GM21526 (cell line): ENCODE measurements at regions not wholly inside any gene's neighbourhood (a gene's known extent, or its start where the extent isn't known, plus 50 kb on each side); places are given as distances from the start of the nearest gene placed in this dataset.
"Not testable (repeated sequence)": the region's sequence is repeated elsewhere in the genome, so short reads cannot be mapped to it uniquely, and the experiment has no call there.

Source experiments
- ATAC-seq: cut with Tn5 transposase; IDR thresholded peaks from one replicate; pipeline ENCODE4 v1.9.1; 2021; ENCODE audit warnings: moderate library complexity; ENCODE audit not compliant: unreplicated experiment, low FRiP score

GRCh38 chr12:68422956-68423574 lies 90.9 kb upstream of the MDM1 start:
- no peak for ATAC-seq

DNA sequence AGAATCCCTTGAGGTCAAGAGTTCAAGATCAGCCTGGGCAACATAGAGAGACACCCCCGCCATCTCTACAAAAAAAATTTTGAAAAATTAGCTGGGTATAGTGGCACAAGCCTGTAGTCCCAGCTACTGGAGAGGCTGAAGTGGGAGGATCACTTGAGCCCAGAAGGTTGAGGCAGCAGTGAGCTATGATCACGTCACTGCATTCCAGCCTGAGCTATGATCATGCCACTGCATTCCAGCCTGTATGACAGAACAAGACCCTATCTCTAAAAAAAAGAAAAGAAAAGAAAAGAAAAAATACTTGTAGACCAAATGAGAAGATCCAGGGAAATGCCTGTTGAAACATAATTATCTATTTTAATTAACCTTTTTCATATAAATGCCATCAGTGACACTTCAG lies 93.8 kb upstream of the MDM1 start:
- ATAC-seq: no peak

- ATAC-seq: no peak
Observed at GRCh38 chr12:68428211-68428610, 96.0 kb upstream of the MDM1 start.

- no peak for ATAC-seq
Observed at GRCh38 chr12:68428724-68429501, 96.8 kb upstream of the MDM1 start.

DNA sequence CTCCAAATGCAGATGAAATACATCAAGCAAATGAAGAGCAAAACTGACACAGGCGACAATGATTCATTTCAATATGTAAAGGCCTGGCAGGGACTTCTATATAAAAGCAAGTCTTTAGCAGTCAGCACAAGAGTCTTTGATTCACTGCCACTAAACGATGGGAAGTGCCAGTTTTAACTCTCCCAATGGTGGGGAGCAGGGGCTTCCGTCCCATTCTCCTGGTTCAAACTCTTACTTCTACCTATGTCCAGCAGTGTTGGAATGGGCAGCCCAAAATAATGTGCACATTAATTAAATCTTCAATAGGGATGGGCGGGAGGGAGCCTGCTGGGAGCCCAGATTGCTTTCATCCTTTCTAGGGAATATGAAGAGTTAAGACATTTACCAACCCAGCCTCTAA lies 97.5 kb upstream of the MDM1 start:
- ATAC-seq: no peak

DNA sequence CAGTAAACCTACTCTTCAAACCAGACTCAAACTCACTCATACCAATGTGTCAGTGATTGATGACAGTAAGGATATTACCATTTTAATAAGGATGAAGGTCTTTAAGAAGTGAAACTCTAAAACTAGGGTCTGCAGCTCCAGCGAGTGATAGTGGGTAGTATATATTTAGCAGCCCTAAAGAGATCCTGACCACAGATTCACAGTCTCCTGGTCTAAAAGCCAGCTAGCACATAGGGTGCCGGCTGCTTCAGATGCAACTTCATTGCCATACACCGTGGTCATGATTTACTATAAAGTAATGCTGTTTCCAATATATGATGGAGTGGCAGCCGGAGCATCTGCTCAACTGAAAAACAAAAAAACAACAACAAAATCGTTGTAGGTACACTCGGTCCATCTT lies 99.6 kb upstream of the MDM1 start:
- no peak for ATAC-seq

DNA sequence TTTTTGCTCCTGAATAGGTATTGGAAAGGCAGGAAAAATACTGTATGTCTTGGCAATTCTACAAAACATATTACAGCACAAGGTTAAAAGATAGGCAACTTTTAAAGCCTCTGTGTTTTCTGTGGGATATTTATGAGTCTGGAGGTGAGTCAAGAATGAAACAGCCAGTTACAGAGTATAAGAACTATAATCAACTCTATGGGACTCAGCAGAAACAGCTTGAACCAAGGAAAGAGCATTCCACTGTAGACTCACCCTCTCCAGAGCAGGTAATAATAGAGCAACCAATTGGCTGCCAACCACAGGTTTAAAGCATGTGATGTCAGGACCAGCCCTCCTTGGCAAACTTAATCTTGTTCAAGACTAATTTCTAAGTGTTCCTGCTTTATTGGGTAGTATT lies 100.5 kb upstream of the MDM1 start:
- no peak for ATAC-seq

DNA sequence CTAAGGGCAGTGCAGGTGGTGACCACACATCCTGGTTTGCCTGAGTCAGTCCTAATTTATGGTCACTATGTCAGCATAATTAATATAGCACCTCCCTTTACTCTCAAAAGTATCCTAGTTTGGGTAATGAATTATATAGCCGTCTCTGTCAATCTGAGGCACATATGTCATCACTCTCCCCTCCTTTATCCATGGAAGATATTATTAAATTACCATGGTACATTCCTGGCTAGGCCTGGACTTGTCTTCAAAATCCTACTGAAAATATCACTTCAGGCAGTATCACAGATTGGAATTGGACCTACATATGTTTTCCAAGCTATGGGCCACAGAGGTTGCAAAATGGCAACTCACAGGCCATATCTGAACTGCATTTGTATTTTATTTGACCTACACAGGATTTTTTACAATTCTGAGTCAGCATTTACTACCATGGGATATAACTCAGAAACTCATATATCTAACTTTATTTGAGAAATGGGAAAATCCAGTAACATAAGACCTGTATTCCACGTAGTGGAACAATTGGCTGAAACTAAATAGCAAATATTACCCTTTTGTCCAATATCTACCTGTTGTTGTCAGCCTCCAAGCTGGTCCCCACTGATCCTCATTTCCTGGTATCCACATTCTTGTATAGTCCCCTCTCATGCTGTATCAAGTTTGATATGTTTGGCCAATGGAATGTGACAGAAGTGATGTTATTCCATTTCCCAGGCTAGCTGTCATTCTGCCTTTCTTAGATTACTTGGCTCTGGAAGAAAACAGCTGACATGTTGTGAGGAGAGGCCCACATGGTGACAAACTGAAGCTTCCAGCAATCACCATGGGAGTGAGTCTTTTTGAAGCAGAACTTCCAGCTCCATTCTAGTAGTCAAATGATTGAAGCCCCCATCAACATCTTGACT lies 102.5 kb upstream of the MDM1 start:
- no peak for ATAC-seq

DNA sequence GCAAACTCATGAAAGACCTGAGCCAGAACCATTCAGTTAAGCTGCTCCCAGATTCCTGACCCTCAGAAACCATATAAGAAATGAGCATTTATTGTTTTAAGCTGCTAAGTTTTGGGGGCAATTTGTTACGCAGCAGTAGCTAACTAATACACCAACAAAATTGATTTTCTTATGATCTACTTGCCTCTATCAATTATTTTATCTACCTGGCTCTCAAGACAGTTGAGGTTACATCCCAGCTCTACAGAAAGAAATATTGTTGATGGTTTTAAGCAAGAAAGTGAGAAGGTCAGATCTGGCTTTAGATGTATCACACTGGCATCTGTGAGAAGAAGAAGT lies 103.1 kb upstream of the MDM1 start:
- ATAC-seq: no peak

- no peak for ATAC-seq
Observed at GRCh38 chr12:68435816-68436215, 103.7 kb upstream of the MDM1 start.

DNA sequence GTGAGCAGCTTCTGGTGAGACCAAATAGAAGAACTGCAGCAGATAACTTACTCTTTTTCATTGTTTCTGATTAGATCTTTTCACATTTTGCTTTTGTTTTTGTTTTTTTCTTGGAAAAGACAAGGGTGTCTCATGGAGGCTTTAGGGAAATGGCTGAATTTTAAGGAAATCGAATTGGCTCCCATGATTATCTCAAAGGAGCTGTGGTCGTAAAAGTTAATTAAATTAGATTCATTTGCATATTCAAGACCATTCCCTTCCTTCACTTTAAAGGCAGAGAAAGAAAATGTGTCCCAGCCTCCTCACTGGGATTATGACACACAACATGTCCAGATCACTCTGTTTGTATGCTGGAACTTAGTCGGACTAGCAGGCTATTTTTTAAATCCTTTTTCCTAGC lies 106.4 kb upstream of the MDM1 start:
- no peak for ATAC-seq

- no peak for ATAC-seq
Observed at GRCh38 chr12:68439368-68440045, 107.3 kb upstream of the MDM1 start.

GRCh38 chr12:68440068-68440581 lies 108.0 kb upstream of the MDM1 start:
- no peak for ATAC-seq

DNA sequence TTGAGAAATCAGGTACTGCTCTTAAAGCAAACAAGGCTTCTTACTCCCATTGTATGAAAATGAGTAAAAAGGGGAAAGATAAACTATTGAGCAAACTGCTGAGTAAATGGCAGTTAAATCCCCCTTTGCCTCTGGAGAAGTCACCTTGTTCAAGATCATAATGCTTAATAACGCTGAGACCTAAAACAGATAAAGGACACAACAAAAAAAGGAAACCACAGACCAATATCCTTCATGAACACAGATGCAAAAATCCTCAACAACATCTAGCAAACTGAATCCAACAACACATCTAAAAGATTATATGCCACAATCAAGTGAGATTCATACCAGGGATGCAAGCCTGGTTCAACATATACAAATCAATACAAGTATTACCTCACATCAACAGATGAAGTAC lies 109.0 kb upstream of the MDM1 start:
- ATAC-seq: no peak

DNA sequence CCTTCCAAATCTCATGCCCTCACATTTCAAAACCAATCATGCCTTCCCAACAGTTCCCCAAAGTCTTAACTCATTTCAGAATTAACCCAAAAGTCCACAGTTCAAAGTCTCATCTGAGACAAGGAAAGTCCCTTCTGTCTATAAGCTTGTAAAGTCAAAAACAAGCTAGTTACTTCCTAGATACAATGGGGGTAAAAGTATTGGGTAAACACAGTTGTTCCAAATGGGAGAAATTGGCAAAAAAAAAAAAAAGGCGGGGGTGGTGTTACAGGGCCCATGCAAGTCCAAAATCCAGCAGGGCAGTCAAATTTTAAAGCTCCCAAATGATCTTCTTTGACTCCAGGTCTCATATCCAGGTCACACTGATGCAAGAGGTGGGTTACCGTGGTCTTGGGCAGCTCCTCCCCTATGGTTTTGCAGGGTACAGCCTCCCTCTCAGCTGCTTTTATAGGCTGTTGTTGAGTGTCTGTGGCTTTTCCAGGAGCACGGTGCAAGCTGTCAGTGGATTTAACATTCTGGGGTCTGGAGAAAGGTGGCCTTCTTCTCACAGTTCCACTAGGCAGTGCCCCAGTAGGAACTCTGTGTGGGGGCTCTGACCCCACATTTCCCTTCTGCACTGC lies 110.3 kb upstream of the MDM1 start:
- not testable (repeated sequence) for ATAC-seq

GRCh38 chr12:68443695-68444094 lies 111.5 kb upstream of the MDM1 start:
- ATAC-seq: not testable (repeated sequence)

- ATAC-seq: no peak
Observed at GRCh38 chr12:68445824-68446223, 113.7 kb upstream of the MDM1 start.

DNA sequence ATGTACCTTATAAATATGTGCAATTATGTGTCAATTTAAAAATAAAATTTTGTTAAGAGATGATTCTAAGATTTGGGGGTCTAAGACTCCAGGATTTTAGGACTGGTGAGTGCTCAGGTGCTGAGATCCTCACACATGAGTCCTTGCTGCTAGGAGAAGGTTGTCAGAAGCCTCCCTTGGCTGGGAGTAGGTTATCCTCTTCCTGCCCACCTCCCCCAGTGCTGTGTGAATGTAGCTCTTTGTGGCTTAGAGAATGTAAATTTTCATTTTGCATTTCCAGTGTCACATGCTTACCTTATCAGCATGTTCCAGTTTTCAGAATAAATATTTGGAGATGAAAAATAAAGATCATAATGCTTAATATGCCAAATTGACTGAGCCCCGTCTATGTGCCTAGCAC lies 114.2 kb upstream of the MDM1 start:
- no peak for ATAC-seq

DNA sequence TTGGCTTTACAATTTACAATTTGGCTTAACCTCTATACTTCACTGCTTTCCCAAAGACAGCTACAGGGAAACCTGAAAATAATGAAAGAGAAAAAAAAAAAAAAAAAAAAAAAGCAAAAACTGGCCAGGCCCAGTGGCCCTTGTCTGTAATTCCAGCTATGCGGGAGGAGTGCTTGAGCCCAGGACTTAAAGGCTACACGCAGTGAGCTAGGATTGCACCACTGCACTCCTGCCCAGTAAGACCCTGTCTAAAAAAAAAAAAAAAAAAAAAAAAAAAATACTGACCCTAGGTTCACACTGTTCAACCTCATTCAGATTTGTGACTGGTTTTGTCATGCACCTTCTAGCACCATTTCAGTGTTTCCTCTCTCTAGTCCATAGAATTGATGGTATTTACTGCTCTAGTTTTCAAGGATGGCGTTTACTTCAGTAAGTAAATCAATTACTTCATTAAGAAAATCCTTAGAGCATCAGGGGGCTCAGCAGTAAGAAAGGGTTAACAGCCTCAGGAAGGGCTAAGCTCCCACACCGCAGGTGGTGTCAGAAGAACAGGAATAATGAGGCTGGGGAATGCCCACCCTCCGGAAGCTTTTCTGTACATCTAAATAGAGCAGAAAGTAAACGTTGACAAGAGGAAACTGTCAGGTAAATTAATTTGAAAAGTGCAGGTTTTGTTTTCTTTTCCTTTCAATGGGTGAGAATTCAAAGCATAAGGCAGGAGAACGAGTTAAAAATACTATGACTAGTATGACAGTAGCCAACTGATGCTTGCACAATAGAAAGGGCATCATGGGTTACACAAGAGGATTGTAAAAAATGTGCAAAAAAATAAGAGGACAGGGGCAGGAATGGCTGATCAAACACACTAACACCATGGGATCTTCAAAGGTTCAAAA lies 115.0 kb upstream of the MDM1 start:
- no peak for ATAC-seq
